K562 (cell line): ENCODE measurements at regions not wholly inside any gene's neighbourhood (a gene's known extent, or its start where the extent isn't known, plus 50 kb on each side); places are given as distances from the start of the nearest gene placed in this dataset.

Experiments
- ATAC-seq: fragments of 200-7000 bp; cut with Tn5 transposase; 3 replicates; pipeline ENCODE4 v1.9.1; 2020; ENCODE audit warnings: moderate library complexity
- BruUV-seq: library from RNA; stranded (reverse); fragments of 400-500 nt; replicated peaks from 2 replicates; lab custom pipeline; 2021; lab: Mats Ljungman, UMichigan
- CTCF ChIA-PET: fragments of 300-600 bp; formaldehyde crosslinking; extraction: SDS; loops from one replicate; lab custom pipeline; 2021; ENCODE audit warnings: low intra/inter-chr PET ratio; lab: Yijun Ruan, JAX
- POLR2A ChIA-PET: fragments of 300-600, 350-650 bp; sonication (Branson Sonifier 250); formaldehyde crosslinking; extraction: SDS; loops from one replicate; lab custom pipeline; 2021; ENCODE audit warnings: antibody characterized with exemption, inconsistent platforms; lab: Yijun Ruan, JAX
- DNase-seq, 4 experiments: peaks; one replicate each; pipeline versions ENCODE4 v3.0.0 to v3.0.0-alpha.2; 2011 to 2018; ENCODE audit warnings: low spot score in 3 of 4, mixed read lengths in 3 of 4; ENCODE audit errors: extremely low read depth in 1 of 4
- FAIRE-seq: peaks from 2 replicates; lab custom pipeline; 2011; peaks lifted over from hg19 to GRCh38; lab: Jason Lieb, UNC
- H2AFZ ChIP-seq: 2 replicates; pipeline ENCODE4 v1.6.0; 2011; ENCODE audit warnings: low read depth, low read length, control low read depth, inconsistent platforms
- H3K27ac ChIP-seq: fragments of 200-600 bp; 3 replicates; pipeline ENCODE4 v1.8.0; 2011; ENCODE audit warnings: low read depth, mild to moderate bottlenecking, control low read depth, inconsistent platforms, low read length, moderate library complexity, mixed read lengths; ENCODE audit errors: extremely low read depth
- H3K27me3 ChIP-seq, 2 experiments: fragments of 300-600 bp in 1 of 2; 2 replicates in 1 of 2; 3 replicates in 1 of 2; pipeline versions ENCODE4 v1.6.0 to v1.8.0; 2011; ENCODE audit warnings: inconsistent platforms in 2 of 2, low read length in 2 of 2, mild to moderate bottlenecking in 1 of 2, mixed read lengths in 1 of 2, moderate library complexity in 1 of 2; ENCODE audit not compliant: control insufficient read depth in 2 of 2, insufficient read depth in 2 of 2
- H3K36me3 ChIP-seq: fragments of 300-600 bp; 3 replicates; pipeline ENCODE4 v1.8.0; 2011; ENCODE audit warnings: mild to moderate bottlenecking, low read length, inconsistent platforms; ENCODE audit not compliant: control insufficient read depth, insufficient read depth
- H3K4me1 ChIP-seq, 2 experiments: fragments of 200-600 bp in 1 of 2; replicated peaks in 1 of 2; 2 replicates in 1 of 2; 3 replicates in 1 of 2; pipeline versions ENCODE4 v1.5.1 to v1.8.0; 2011; ENCODE audit warnings: inconsistent platforms in 2 of 2, low read length in 2 of 2, mild to moderate bottlenecking in 1 of 2, mixed read lengths in 1 of 2, moderate library complexity in 1 of 2; ENCODE audit not compliant: control insufficient read depth in 2 of 2, insufficient read depth in 2 of 2
- H3K4me2 ChIP-seq: 2 replicates; pipeline ENCODE4 v1.6.1; 2011; ENCODE audit warnings: low read length, control low read depth, inconsistent platforms, mixed read lengths; ENCODE audit not compliant: insufficient read depth
- H3K4me3 ChIP-seq: fragments of 200-600 bp; sonication (generic), shearing (Covaris generic); 2 replicates; pipeline ENCODE4 v1.5.1; 2016; ENCODE audit warnings: control low read depth, inconsistent platforms
- H3K79me2 ChIP-seq: fragments of 200-600 bp; 3 replicates; pipeline ENCODE4 v1.8.0; 2011; ENCODE audit warnings: low read length, inconsistent platforms; ENCODE audit not compliant: control insufficient read depth, insufficient read depth
- H3K9ac ChIP-seq, 2 experiments: 2 replicates each; pipeline versions ENCODE4 v1.6.0 to v1.6.1; 2011; ENCODE audit warnings: low read depth in 2 of 2, low read length in 2 of 2, control low read depth in 1 of 2, inconsistent platforms in 1 of 2, mild to moderate bottlenecking in 1 of 2, mixed read lengths in 1 of 2; ENCODE audit not compliant: insufficient read depth in 1 of 2
- H3K9me1 ChIP-seq: one replicate; pipeline ENCODE4 v1.6.0; 2011; ENCODE audit warnings: inconsistent platforms, mild to moderate bottlenecking, low read length, moderate library complexity; ENCODE audit not compliant: control insufficient read depth, insufficient read depth
- H3K9me3 ChIP-seq: replicated peaks from 2 replicates; pipeline ENCODE4 v1.5.1; 2011; ENCODE audit warnings: low read depth, low read length, inconsistent platforms; ENCODE audit not compliant: control insufficient read depth, insufficient read depth
- H4K20me1 ChIP-seq: replicated peaks from 2 replicates; pipeline ENCODE4 v1.6.1; 2011; ENCODE audit warnings: low read length, inconsistent platforms, mixed read lengths; ENCODE audit not compliant: control insufficient read depth, insufficient read depth
- ADNP ChIP-seq: fragments of 200-800 bp; sonication (Bioruptor generic); IDR thresholded peaks from 2 replicates; pipeline ENCODE4 v1.6.1; 2016; ENCODE audit warnings: missing genetic modification characterization, missing compliant biosample characterization
- BRD9 ChIP-seq: fragments of 450-650 bp; IDR thresholded peaks from 2 replicates; pipeline ENCODE4 v1.6.1; 2018; ENCODE audit warnings: low read depth; ENCODE audit not compliant: partially characterized antibody
- FOXO4 ChIP-seq: fragments of 450-650 bp; formaldehyde crosslinking; IDR thresholded peaks from 2 replicates; pipeline ENCODE4 v1.4.0; 2020; ENCODE audit warnings: mild to moderate bottlenecking, moderate library complexity
- GTF2F1 ChIP-seq: IDR thresholded peaks from 2 replicates; pipeline ENCODE4 v1.6.1; 2011; ENCODE audit warnings: low read depth, low read length, improper control_type of control experiment
- HMGN3 ChIP-seq: IDR thresholded peaks from 2 replicates; pipeline ENCODE4 v1.6.1; 2011; ENCODE audit warnings: borderline replicate concordance, low read depth, mild to moderate bottlenecking, mixed read lengths, low read length; ENCODE audit not compliant: insufficient read length; ENCODE audit errors: extremely low read depth
- MXI1 ChIP-seq: IDR thresholded peaks from 2 replicates; pipeline ENCODE4 v1.6.1; 2011; ENCODE audit warnings: low read depth, mild to moderate bottlenecking, improper control_type of control experiment, low read length
- NCOA4 ChIP-seq: fragments of 450-650 bp; IDR thresholded peaks from 2 replicates; pipeline ENCODE4 v1.6.1; 2018; ENCODE audit warnings: mild to moderate bottlenecking; ENCODE audit not compliant: partially characterized antibody
- POLR2AphosphoS5 ChIP-seq: IDR thresholded peaks from 2 replicates; pipeline ENCODE4 v1.6.1; 2011; ENCODE audit warnings: mild to moderate bottlenecking, low read depth, low read length, moderate library complexity; ENCODE audit not compliant: control insufficient read depth, insufficient read depth
- POLR3G ChIP-seq: IDR thresholded peaks from 2 replicates; pipeline ENCODE4 v1.6.1; 2011; ENCODE audit not compliant: insufficient read length, insufficient replicate concordance; ENCODE audit errors: extremely low read depth
- PRMT5 ChIP-seq: sonication (generic); formaldehyde crosslinking; IDR thresholded peaks from 2 replicates; pipeline ENCODE4 v1.5.0; 2020; ENCODE audit warnings: missing genetic modification reagents
- PRPF4 ChIP-seq: fragments of 200-400 bp; formaldehyde crosslinking; IDR thresholded peaks from one replicate; pipeline ENCODE4 v1.6.1; 2017; ENCODE audit warnings: low read length, low read depth, mild to moderate bottlenecking; ENCODE audit not compliant: insufficient read depth, poor library complexity, severe bottlenecking
- ZNF316 ChIP-seq: fragments of 450-650 bp; IDR thresholded peaks from 2 replicates; pipeline ENCODE4 v1.6.1; 2016
- ZNF717 ChIP-seq: fragments of 250-450 bp; sonication (Bioruptor Pico); IDR thresholded peaks from 2 replicates; pipeline ENCODE4 v1.5.0; 2021
- WGBS: fragments of 100-300 bp; shearing (Covaris generic); methylation state at CpG from one replicate; pipeline ENCODE4 v1.1.6; 2016; ENCODE audit warnings: low coverage, mixed read lengths; ENCODE audit not compliant: insufficient coverage; ENCODE audit errors: missing lambda C conversion rate; 5-methylcytosine and 5-hydroxymethylcytosine counted together
- in situ Hi-C: fragments of 300-500 bp; cut with MboI; formaldehyde crosslinking; loops from 4 replicates; pipeline ENCODE4 v1.15.0; 2018; ENCODE audit warnings: inconsistent platforms, mixed read lengths
- intact Hi-C: fragments of 100-400 bp; cut with micrococcal nuclease; formaldehyde crosslinking; loops from 2 replicates; pipeline ENCODE4 v1.14.2; 2022
- TF ChIP-seq, protein P1 (sequence below): sonication (generic); formaldehyde crosslinking; IDR thresholded peaks from 2 replicates; pipeline ENCODE4 v1.8.1; 2023; ENCODE audit warnings: mild to moderate bottlenecking, missing genetic modification reagents
- TF ChIP-seq, protein P2 (sequence below): sonication (generic); formaldehyde crosslinking; IDR thresholded peaks from 2 replicates; pipeline ENCODE4 v1.8.0; 2023; ENCODE audit warnings: missing genetic modification reagents, mild to moderate bottlenecking, borderline replicate concordance

- no peak for ATAC-seq
- H3K4me2 ChIP-seq: no peak overlapping the region
- H3K27me3 ChIP-seq: no peaks in the 10 kb centered on the region
- no peaks in the 10 kb centered on the region for H3K79me2 ChIP-seq
- H3K4me1 ChIP-seq: no peaks in the 10 kb centered on the region
- CTCF ChIA-PET: no interaction called here
- H3K9me1 ChIP-seq: no peaks in the 10 kb centered on the region
- no TSS peak for BruUV-seq
- intact Hi-C loops: no loop called here
- no peaks in the 10 kb centered on the region for H3K9me3 ChIP-seq
- no peak overlapping the region for H3K4me3 ChIP-seq
- no peaks in the 10 kb centered on the region for H4K20me1 ChIP-seq
- H2AFZ ChIP-seq: no peak overlapping the region
- no peak for DNase-seq
- 0% methylated on average over 1 of the region's 1 CpG for WGBS
- no peak overlapping the region for H3K27ac ChIP-seq
- POLR2A ChIA-PET: no interaction called here
- no peak for FAIRE-seq
- H3K9ac ChIP-seq: no peak overlapping the region
- in situ Hi-C loops: no loop called here
- no peaks in the 10 kb centered on the region for H3K36me3 ChIP-seq
- TF ChIP-seq MXI1 (no peak), GTF2F1 (no peak), FOXO4 (CRISPR knock-in tag) (no peak), POLR3G (no peak), ZNF717 (no peak), ZNF316 (no peak), HMGN3 (no peak), PRMT5 (CRISPR knock-in tag) (no peak), NCOA4 (no peak), ADNP (tag) (no peak), PRPF4 (no peak), POLR2AphosphoS5 (no peak), BRD9 (no peak)
- TF ChIP-seq, protein P1, sequence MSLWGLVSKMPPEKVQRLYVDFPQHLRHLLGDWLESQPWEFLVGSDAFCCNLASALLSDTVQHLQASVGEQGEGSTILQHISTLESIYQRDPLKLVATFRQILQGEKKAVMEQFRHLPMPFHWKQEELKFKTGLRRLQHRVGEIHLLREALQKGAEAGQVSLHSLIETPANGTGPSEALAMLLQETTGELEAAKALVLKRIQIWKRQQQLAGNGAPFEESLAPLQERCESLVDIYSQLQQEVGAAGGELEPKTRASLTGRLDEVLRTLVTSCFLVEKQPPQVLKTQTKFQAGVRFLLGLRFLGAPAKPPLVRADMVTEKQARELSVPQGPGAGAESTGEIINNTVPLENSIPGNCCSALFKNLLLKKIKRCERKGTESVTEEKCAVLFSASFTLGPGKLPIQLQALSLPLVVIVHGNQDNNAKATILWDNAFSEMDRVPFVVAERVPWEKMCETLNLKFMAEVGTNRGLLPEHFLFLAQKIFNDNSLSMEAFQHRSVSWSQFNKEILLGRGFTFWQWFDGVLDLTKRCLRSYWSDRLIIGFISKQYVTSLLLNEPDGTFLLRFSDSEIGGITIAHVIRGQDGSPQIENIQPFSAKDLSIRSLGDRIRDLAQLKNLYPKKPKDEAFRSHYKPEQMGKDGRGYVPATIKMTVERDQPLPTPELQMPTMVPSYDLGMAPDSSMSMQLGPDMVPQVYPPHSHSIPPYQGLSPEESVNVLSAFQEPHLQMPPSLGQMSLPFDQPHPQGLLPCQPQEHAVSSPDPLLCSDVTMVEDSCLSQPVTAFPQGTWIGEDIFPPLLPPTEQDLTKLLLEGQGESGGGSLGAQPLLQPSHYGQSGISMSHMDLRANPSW: no peak
- TF ChIP-seq, protein P2, sequence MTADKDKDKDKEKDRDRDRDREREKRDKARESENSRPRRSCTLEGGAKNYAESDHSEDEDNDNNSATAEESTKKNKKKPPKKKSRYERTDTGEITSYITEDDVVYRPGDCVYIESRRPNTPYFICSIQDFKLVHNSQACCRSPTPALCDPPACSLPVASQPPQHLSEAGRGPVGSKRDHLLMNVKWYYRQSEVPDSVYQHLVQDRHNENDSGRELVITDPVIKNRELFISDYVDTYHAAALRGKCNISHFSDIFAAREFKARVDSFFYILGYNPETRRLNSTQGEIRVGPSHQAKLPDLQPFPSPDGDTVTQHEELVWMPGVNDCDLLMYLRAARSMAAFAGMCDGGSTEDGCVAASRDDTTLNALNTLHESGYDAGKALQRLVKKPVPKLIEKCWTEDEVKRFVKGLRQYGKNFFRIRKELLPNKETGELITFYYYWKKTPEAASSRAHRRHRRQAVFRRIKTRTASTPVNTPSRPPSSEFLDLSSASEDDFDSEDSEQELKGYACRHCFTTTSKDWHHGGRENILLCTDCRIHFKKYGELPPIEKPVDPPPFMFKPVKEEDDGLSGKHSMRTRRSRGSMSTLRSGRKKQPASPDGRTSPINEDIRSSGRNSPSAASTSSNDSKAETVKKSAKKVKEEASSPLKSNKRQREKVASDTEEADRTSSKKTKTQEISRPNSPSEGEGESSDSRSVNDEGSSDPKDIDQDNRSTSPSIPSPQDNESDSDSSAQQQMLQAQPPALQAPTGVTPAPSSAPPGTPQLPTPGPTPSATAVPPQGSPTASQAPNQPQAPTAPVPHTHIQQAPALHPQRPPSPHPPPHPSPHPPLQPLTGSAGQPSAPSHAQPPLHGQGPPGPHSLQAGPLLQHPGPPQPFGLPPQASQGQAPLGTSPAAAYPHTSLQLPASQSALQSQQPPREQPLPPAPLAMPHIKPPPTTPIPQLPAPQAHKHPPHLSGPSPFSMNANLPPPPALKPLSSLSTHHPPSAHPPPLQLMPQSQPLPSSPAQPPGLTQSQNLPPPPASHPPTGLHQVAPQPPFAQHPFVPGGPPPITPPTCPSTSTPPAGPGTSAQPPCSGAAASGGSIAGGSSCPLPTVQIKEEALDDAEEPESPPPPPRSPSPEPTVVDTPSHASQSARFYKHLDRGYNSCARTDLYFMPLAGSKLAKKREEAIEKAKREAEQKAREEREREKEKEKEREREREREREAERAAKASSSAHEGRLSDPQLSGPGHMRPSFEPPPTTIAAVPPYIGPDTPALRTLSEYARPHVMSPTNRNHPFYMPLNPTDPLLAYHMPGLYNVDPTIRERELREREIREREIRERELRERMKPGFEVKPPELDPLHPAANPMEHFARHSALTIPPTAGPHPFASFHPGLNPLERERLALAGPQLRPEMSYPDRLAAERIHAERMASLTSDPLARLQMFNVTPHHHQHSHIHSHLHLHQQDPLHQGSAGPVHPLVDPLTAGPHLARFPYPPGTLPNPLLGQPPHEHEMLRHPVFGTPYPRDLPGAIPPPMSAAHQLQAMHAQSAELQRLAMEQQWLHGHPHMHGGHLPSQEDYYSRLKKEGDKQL (CRISPR knock-in tag): no peak
Observed at GRCh38 chr6:81002126-81002525, 750.4 kb downstream of the TENT5A start.
